ENCODE measurements at regions not wholly inside any gene's neighbourhood (a gene's known extent, or its start where the extent isn't known, plus 50 kb on each side); places are given as distances from the start of the nearest gene placed in this dataset.

GRCh38 chr5:102591650-102592049 is 92.8 kb upstream of the SLCO6A1 start:
- Histone ChIP-seq H3K18ac (ENCODE audit: low read depth, low read length) (no peak overlapping the region), H2BK20ac (ENCODE audit: low read depth, low read length) (no peak overlapping the region), H3K14ac (replicated peaks; ENCODE audit: low read depth, low read length) (no peak overlapping the region), H2BK120ac (ENCODE audit: low read depth, low read length) (no peak overlapping the region), H3K23ac (ENCODE audit: low read depth, low read length) (no peak overlapping the region), H2AFZ (replicated peaks; ENCODE audit: low read length, poor library complexity) (no peak overlapping the region), H3K79me1 (ENCODE audit: low read depth in 1 of 2, low read length in 2 of 2) (no peaks in the 10 kb centered on the region), H3K4me1 (ENCODE audit: control insufficient read depth, insufficient read depth, low read length) (no peaks in the 10 kb centered on the region), H3K9ac (ENCODE audit: low read depth, low read length) (no peak overlapping the region), H4K91ac (ENCODE audit: insufficient read depth, low read depth, low read length) (no peak overlapping the region), H2BK15ac (ENCODE audit: low read depth, low read length) (no peak overlapping the region), H4K5ac (ENCODE audit: low read depth, low read length) (no peak overlapping the region), H3K56ac (ENCODE audit: extremely low read depth, insufficient read depth, low read length) (no peak overlapping the region), H3K4me2 (ENCODE audit: low read depth, low read length) (no peak overlapping the region), H3K9me1 (ENCODE audit: insufficient read depth, low read length) (no peaks in the 10 kb centered on the region), H3K27ac (ENCODE audit: insufficient read depth, low read length) (no peak overlapping the region), H2AK9ac (replicated peaks; ENCODE audit: low read depth, low read length, poor library complexity) (no peak overlapping the region), H2AK5ac (ENCODE audit: low read depth, low read length) (no peak overlapping the region), H4K8ac (ENCODE audit: low read depth in 2 of 2, low read length in 2 of 2) (no peak overlapping the region), H3K4ac (ENCODE audit: low read depth, low read length) (no peak overlapping the region), H3K27me3 (ENCODE audit: control insufficient read depth, insufficient read depth, low read length) (no peaks in the 10 kb centered on the region), H3K4me3 (ENCODE audit: insufficient read depth, low read depth, low read length) (no peak overlapping the region), H3K36me3 (ENCODE audit: control insufficient read depth, insufficient read depth, low read length) (no peaks in the 10 kb centered on the region), H3K9me3 (ENCODE audit: control insufficient read depth, insufficient read depth, low read length) (no peaks in the 10 kb centered on the region), H2BK5ac (ENCODE audit: low read depth, low read length, poor library complexity, severe bottlenecking) (no peak overlapping the region), H4K20me1 (ENCODE audit: insufficient read depth, low read length) (no peaks in the 10 kb centered on the region)
- ATAC-seq (ENCODE audit: low read depth): no peak
- dilution Hi-C loops (cut with HindIII; ENCODE audit: low sequenced_read_pairs, unreplicated experiment) (no loop called here), in situ Hi-C loops (cut with MboI; ENCODE audit: low sequenced_read_pairs) (loop anchor here (25.0 kb wide), 1 partner anchor 896 kb away; no protein-coding TSS in a partner anchor), intact Hi-C loops (cut with micrococcal nuclease) (no loop called here)
- no CpG with 5 or more reads among the region's 5 CpGs for WGBS, 2 experiments (ENCODE audit: extremely low coverage in 2 of 2, insufficient read length in 1 of 2)
- ChIA-PET CTCF (no interaction called here), POLR2A (ENCODE audit: unreplicated experiment) (no interaction called here)
- TF ChIP-seq BHLHE40 (IDR thresholded peaks at IDR 0.05; ENCODE audit: low read depth, low read length): no peak
- no peak for TF ChIP-seq RFX5 (IDR thresholded peaks at IDR 0.05; ENCODE audit: low read depth, low read length)
- TF ChIP-seq RCOR1 (IDR thresholded peaks at IDR 0.05; ENCODE audit: insufficient replicate concordance, low read length): no peak
- no peak for TF ChIP-seq FOS (IDR thresholded peaks at IDR 0.05; ENCODE audit: low read depth, low read length)
- TF ChIP-seq CTCF (conservative IDR thresholded peaks at IDR 0.05; ENCODE audit: low read depth, low read length): no peak
- no peak for TF ChIP-seq POLR2A (IDR thresholded peaks at IDR 0.05; ENCODE audit: low read depth, low read length)
- TF ChIP-seq MAZ (IDR thresholded peaks at IDR 0.05; ENCODE audit: borderline replicate concordance, low read depth, low read length): no peak
- TF ChIP-seq RAD21 (IDR thresholded peaks at IDR 0.05; ENCODE audit: low read length): no peak
- TF ChIP-seq NFE2L2 (IDR thresholded peaks at IDR 0.05; ENCODE audit: low read depth, low read length): no peak
- TF ChIP-seq CEBPB (IDR thresholded peaks at IDR 0.05; ENCODE audit: low read depth, low read length): no peak
- no peak for TF ChIP-seq SMC3 (IDR thresholded peaks at IDR 0.05; ENCODE audit: low read depth, low read length)
- no peak for TF ChIP-seq MXI1 (IDR thresholded peaks at IDR 0.05; ENCODE audit: borderline replicate concordance, low read depth, low read length)
- no peak for TF ChIP-seq MAFK (IDR thresholded peaks at IDR 0.05; ENCODE audit: low read depth, low read length)
- no peak for TF ChIP-seq ELK1 (IDR thresholded peaks at IDR 0.05; ENCODE audit: borderline replicate concordance, low read depth, low read length)
- TF ChIP-seq CHD1 (IDR thresholded peaks at IDR 0.05; ENCODE audit: low read depth, low read length): no peak
- no peak for TF ChIP-seq USF2 (IDR thresholded peaks at IDR 0.05; ENCODE audit: low read depth, low read length)
- BruUV-seq (replicated peaks): no TSS peak
- no peak for DNase-seq

Measured in IMR-90 (cell line).